ENCODE measurements at regions not wholly inside any gene's neighbourhood (a gene's known extent, or its start where the extent isn't known, plus 50 kb on each side); places are given as distances from the start of the nearest gene placed in this dataset.

DNA sequence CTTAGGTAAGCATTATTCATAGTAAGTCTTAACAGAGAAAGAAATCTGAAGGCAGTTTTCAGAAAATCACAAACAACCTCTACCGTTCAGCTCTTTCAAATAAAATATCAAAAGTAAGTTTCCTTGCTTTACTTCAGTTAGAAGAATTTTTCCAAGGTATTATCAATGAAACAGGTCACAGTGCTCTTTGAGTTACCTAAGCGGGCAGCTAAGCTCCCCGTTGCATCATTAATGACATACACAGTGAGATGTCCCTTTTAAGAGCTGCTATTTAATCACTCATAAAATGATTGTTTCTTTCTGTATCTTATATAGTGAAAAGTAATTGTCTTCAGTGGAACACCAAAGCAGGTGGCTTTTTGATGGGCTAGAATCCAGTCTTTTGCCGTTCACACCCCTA, 86.2 kb upstream of the PIK3R1 start:
- H3K36me3 ChIP-seq, result no peaks in the 10 kb centered on the region
- DNase-seq, result no peak
- no peaks in the 10 kb centered on the region for H3K9me3 ChIP-seq
- no peaks in the 10 kb centered on the region for H3K27me3 ChIP-seq
- no peak overlapping the region for H3K27ac ChIP-seq
- TF ChIP-seq, protein P1, sequence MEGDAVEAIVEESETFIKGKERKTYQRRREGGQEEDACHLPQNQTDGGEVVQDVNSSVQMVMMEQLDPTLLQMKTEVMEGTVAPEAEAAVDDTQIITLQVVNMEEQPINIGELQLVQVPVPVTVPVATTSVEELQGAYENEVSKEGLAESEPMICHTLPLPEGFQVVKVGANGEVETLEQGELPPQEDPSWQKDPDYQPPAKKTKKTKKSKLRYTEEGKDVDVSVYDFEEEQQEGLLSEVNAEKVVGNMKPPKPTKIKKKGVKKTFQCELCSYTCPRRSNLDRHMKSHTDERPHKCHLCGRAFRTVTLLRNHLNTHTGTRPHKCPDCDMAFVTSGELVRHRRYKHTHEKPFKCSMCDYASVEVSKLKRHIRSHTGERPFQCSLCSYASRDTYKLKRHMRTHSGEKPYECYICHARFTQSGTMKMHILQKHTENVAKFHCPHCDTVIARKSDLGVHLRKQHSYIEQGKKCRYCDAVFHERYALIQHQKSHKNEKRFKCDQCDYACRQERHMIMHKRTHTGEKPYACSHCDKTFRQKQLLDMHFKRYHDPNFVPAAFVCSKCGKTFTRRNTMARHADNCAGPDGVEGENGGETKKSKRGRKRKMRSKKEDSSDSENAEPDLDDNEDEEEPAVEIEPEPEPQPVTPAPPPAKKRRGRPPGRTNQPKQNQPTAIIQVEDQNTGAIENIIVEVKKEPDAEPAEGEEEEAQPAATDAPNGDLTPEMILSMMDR (IDR thresholded peaks at IDR 0.05), result no peak
- no peak for TF ChIP-seq POLR2A (IDR thresholded peaks at IDR 0.05)
- H3K4me1 ChIP-seq, result peaks cover 0 to 4% (median 0%) of the 10 kb centered on the region in 4 donors
- H3K4me3 ChIP-seq, result no peak overlapping the region

- no peaks in the 10 kb centered on the region for H3K27me3 ChIP-seq
These were observed 88.7 kb upstream of the PIK3R1 start for GRCh38 chr5:68126886-68127285.

GRCh38 chr5:68122439-68123328, 92.9 kb upstream of the PIK3R1 start:
- Histone ChIP-seq H3K27ac (no peak overlapping the region), H3K4me3 (no peak overlapping the region), H3K27me3 (no peaks in the 10 kb centered on the region), H3K9me3 (no peaks in the 10 kb centered on the region), H3K4me1 (no peaks in the 10 kb centered on the region), H3K36me3 (no peaks in the 10 kb centered on the region)
- peak in 2 of 3 donors; percentile 58 to 75 for DNase-seq
- TF ChIP-seq POLR2A (IDR thresholded peaks at IDR 0.05), result no peak
- TF ChIP-seq, protein P1 (IDR thresholded peaks at IDR 0.05), result no peak

More at GRCh38 chr5:68126886-68127285, 88.7 kb upstream of the PIK3R1 start:
- Histone ChIP-seq H3K4me3 (no peak overlapping the region), H3K4me1 (no peaks in the 10 kb centered on the region), H3K27ac (no peak overlapping the region), H3K36me3 (no peaks in the 10 kb centered on the region), H3K9me3 (no peaks in the 10 kb centered on the region)
- DNase-seq, result no peak
- TF ChIP-seq, protein P1 (IDR thresholded peaks at IDR 0.05), result no peak
- TF ChIP-seq POLR2A (IDR thresholded peaks at IDR 0.05), result no peak

- no peak for DNase-seq
- H3K9me3 ChIP-seq, result no peaks in the 10 kb centered on the region
- H3K36me3 ChIP-seq, result no peaks in the 10 kb centered on the region
- no peaks in the 10 kb centered on the region for H3K27me3 ChIP-seq
- H3K4me3 ChIP-seq, result no peak overlapping the region
- TF ChIP-seq, protein P1 (IDR thresholded peaks at IDR 0.05), result no peak
- TF ChIP-seq POLR2A (IDR thresholded peaks at IDR 0.05), result no peak
- no peaks in the 10 kb centered on the region for H3K4me1 ChIP-seq
- H3K27ac ChIP-seq, result no peak overlapping the region
These were observed 98.6 kb upstream of the PIK3R1 start for GRCh38 chr5:68116868-68117411.

DNA sequence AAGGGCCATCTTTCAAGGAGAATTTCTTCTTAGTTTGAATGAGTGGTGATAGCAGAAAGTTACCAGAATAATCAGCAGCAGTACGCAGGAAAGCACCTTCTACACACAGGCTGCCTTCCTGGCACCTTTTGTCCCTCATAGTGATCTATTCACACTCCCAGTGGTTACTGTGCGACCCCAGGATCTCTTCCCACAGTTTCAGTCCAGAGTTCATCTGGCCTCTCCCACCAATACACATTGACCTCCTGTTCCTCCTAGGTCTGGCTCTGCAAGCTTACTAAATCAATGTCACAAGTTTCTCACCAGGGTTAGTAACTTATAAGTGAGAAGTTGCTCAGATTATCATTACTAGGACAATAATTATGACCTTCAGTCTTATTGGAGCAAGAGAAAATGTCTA, 99.1 kb upstream of the PIK3R1 start:
- Histone ChIP-seq H3K27ac (no peak overlapping the region), H3K36me3 (no peaks in the 10 kb centered on the region), H3K4me3 (no peak overlapping the region), H3K9me3 (no peaks in the 10 kb centered on the region), H3K27me3 (no peaks in the 10 kb centered on the region), H3K4me1 (no peaks in the 10 kb centered on the region)
- DNase-seq, result no peak
- no peak for TF ChIP-seq POLR2A (IDR thresholded peaks at IDR 0.05)
- TF ChIP-seq, protein P1 (IDR thresholded peaks at IDR 0.05), result no peak

All from Peyer's patch (tissue), 4 donors.